ENCODE measurements at regions not wholly inside any gene's neighbourhood (a gene's known extent, or its start where the extent isn't known, plus 50 kb on each side); places are given as distances from the start of the nearest gene placed in this dataset.

GRCh38 chr12:41739066-41739465, 405.6 kb downstream of the GXYLT1 start:
- no peak for TF ChIP-seq ZFX (IDR thresholded peaks at IDR 0.05; ENCODE audit: borderline replicate concordance)
- no peak for TF ChIP-seq CTCF (IDR thresholded peaks at IDR 0.05)

GRCh38 chr12:41737423-41737822, 407.3 kb downstream of the GXYLT1 start:
- no peak overlapping the region for H3K27ac ChIP-seq
- TF ChIP-seq ZFX (IDR thresholded peaks at IDR 0.05; ENCODE audit: borderline replicate concordance) (no peak), CTCF (IDR thresholded peaks at IDR 0.05) (no peak)

More at GRCh38 chr12:41739066-41739465, 405.6 kb downstream of the GXYLT1 start:
- H3K27ac ChIP-seq: no peak overlapping the region

- H3K27ac ChIP-seq: no peak overlapping the region
- no peak for TF ChIP-seq ZFX (IDR thresholded peaks at IDR 0.05; ENCODE audit: borderline replicate concordance)
- TF ChIP-seq CTCF (IDR thresholded peaks at IDR 0.05): no peak
Measured at GRCh38 chr12:41736436-41736835, 408.2 kb downstream of the GXYLT1 start.

GRCh38 chr12:41731691-41732090, 413.0 kb downstream of the GXYLT1 start:
- TF ChIP-seq CTCF (IDR thresholded peaks at IDR 0.05) (no peak), ZFX (IDR thresholded peaks at IDR 0.05; ENCODE audit: borderline replicate concordance) (no peak)
- no peak overlapping the region for H3K27ac ChIP-seq

- no peak overlapping the region for H3K27ac ChIP-seq
- TF ChIP-seq CTCF (IDR thresholded peaks at IDR 0.05): no peak
- TF ChIP-seq ZFX (IDR thresholded peaks at IDR 0.05; ENCODE audit: borderline replicate concordance): no peak
Measured at GRCh38 chr12:41731061-41731460, 413.6 kb downstream of the GXYLT1 start.

- TF ChIP-seq ZFX (IDR thresholded peaks at IDR 0.05; ENCODE audit: borderline replicate concordance): no peak
- no peak for TF ChIP-seq CTCF (IDR thresholded peaks at IDR 0.05)
- no peak overlapping the region for H3K27ac ChIP-seq
Measured at GRCh38 chr12:41724216-41724615, 420.5 kb downstream of the GXYLT1 start.

GRCh38 chr12:41719214-41719613, 425.5 kb downstream of the GXYLT1 start:
- no peak overlapping the region for H3K27ac ChIP-seq
- TF ChIP-seq ZFX (IDR thresholded peaks at IDR 0.05; ENCODE audit: borderline replicate concordance) (no peak), CTCF (IDR thresholded peaks at IDR 0.05) (no peak)
